NCI-H774 (cell line): ENCODE measurements at regions not wholly inside any gene's neighbourhood (a gene's known extent, or its start where the extent isn't known, plus 50 kb on each side); places are given as distances from the start of the nearest gene placed in this dataset.
"Not testable (repeated sequence)": the region's sequence is repeated elsewhere in the genome, so short reads cannot be mapped to it uniquely, and the experiment has no call there.

ENCODE experiments used
- DNase-seq: peaks from one replicate; lab custom pipeline; 2025; lab: John Stamatoyannopoulos, UW

DNA sequence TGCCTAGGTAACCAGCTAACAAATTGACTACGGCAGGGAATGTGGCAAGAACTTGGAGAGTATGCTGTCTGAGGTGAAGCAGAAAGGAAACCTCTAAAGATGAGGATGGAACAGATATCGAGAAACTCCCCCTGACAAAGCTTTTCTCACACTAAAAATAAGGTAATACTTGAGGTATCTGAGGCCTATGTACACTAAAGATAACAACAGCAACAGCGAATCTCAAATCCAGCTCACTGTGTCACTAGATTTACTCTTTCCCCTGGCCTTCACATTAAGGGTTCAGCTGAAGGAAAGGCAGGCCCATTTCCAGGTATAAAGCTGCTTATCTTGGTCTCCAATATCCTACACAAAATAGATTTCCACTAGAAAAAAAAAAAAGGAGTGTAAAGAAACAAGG lies 518.0 kb downstream of the KCNT2 start:
- no peak for DNase-seq

DNA sequence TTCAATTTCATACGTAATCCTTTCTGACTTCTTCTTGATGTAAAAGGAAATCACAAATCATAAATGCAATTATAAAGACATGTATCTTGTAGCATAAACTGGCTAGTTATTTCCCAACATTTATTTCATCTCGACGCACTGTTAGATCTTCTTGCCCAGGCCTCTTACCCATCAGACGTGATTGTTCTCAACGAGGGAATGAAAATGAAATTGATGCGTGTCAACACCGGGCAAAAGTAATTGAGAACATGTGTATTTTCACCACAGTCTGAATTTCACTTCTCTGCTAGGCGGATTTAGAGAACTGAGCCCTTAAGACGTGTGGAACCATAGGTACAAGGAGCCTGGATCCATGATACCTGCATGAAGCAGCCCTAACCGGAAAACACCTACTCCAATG lies 519.7 kb downstream of the KCNT2 start:
- no peak for DNase-seq

DNA sequence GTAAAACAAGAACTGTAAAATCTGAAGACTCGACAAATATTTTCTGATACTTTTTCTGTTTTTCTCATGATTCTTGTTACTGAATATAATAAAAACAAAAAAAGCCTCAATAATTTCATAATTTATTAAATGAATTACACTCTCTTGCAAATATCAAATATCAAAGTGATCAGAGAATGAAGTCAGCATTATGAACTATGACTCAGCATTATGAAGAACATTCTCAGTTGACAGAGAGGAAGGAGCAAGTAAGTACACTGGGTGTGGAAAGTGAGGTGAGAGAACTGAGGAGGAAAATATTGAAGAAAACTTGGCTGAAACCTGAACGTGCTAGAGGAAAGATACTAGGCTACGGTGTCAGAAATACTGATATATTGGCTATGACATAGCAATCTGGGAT lies 529.5 kb downstream of the KCNT2 start:
- no peak for DNase-seq

DNA sequence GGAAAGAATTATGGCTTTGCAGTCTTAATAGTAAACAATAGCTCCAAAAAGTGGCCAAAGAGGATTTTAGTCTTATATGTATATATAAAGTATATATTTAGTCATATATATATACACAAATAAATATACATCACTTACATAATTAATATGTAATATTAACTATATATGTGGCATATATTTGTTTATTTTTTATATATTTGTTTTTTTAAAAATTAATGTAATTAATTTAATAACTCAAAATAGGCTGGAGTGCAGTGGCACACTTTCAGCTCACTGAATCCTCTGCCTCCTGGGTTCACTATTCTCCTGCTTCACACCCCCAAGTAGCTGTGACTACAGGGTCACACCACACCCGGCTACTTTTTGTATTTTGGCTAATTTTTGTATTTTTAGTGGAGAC lies 532.6 kb downstream of the KCNT2 start:
- no peak for DNase-seq

DNA sequence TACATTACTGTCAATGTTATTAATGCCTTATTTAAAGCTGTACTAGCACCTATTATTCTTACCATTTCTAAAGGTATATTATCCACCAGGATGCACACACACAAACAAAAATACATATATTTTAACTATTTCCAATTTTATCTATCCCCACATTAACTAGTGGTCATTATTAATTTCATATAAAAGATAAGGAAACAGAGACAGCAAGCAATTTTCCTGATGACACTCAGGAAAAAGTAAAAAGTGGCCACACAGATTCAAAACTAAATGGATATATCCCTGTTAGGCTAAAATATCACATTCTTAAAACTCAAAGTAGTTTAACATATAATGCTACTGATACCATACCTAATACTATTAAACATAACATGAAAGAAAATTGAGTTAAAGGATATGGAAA lies 534.1 kb downstream of the KCNT2 start:
- DNase-seq = no peak

DNA sequence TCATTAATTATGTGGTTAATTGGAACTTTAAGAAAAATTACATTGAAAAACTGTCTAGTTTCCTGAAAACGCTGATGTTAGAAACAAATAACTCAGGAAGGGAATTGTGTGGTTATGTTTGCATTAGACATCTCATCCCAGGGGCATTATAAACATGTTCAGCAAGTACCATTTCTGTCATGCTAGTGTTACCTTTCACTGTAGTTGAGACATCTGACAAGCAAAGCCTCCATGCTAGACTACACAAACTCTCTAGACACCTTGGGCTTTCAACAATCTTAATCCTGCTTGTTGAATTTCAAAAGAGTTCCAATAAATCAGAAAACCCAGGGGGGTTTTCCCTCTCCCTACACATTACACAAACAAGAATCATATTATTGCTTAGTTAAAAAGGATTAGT lies 536.8 kb downstream of the KCNT2 start:
- no peak for DNase-seq

DNA sequence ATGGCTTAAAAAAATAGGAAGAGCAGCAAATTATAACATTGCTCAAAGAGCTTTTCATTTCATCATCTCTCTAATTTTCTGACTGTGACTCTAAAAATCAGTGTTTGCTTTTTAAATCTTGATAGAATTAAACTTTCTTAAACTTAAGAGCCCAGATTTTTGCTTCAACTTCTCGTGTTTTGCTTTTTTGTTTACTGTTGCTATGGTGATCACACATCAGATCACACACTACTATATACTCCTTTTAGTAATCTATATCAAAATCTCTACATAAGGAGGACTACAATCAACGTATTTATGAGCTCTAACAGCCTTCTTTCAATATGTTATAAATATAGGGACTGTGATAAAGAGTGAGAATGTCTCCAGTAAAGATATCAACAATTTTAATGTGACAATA lies 537.3 kb downstream of the KCNT2 start:
- no peak for DNase-seq

DNA sequence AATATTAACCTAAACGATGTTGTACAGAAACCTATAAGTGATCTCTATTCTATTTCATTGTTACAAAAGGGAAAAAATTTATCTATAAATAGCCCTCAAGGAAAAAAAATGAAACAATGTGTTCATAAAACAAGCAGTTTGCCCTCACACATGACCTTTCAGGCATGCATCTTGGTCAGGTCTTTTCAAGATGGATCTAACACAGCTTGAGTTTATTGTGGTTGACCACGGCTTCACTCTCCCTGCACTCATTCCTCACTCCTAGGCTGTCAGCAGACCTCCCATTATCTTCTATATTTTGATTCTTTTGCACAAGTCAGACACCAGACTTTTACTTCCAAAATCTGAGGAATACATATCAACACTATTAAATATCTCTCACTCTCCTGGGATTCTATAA lies 544.3 kb downstream of the KCNT2 start:
- no peak for DNase-seq

DNA sequence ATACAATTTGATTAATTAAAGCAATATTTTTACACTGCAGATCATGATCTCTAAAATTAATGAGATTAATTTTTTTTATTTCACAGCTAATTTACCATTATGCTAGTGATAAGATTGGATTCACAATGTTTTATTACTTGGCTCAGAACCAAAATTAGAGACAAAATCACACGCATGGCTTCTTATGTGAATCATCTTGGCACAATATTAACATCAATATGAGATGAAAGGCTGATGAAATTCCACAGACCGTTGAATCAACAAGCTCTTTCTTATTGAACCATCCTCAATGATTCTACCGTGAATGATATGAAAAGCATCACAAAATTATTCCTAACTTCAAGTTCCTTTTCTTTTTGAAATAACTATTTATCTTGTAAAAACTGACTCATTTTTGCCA lies 544.9 kb downstream of the KCNT2 start:
- DNase-seq = no peak

DNA sequence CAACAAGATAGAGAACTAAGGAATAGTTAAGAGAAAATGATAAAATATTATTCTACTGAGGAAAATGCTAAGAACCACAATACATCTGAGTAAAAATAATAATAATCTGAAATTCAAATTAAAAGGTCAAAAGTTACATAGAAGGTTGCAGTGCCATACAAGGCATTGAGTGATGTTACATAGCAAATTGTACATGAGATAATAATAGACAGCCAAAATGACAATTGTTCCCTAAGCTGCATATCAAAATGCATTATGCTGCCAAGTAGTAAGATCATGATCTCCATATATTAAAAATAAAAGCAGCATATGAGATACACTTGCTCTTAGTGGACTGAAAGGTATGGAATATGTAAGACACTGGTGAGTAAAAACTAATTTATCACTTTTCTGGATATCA lies 547.7 kb downstream of the KCNT2 start:
- no peak for DNase-seq

DNA sequence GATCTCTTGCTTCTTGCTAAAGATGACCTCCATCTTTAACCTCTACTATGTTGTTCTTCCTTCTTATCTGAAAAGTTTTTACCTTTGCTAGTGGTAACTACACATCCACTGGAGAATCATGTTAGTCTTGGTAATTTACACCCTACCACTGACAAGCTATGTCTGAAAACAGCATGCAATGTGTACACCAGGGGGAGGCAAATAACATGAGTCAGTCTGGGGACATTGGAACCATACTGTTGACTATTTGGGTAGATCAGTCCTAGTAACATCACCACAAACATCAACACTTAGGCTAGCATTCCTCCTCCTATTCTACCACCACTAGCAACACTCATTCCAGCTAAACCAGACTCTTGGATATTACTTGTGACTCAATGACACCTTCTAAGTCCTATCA lies 549.0 kb downstream of the KCNT2 start:
- DNase-seq = no peak

DNA sequence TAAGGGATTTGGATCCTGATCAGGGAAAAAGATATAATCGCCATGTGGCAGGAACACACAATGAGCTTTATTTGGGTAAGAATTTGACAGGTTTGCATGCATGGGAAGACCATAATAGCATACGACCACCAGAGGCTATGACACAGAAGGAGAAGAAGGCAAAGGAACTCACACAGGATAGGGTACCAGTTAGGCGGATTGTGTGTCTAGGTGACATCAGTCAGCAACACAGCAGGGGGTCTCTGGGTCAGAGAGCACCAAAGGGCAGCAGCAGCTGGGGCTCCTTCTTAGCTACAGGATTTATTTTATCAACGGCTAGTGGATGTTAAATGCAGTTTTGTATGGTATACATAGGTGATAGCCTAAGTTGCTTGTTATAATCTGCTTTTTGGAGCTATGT lies 551.3 kb downstream of the KCNT2 start:
- no peak for DNase-seq

DNA sequence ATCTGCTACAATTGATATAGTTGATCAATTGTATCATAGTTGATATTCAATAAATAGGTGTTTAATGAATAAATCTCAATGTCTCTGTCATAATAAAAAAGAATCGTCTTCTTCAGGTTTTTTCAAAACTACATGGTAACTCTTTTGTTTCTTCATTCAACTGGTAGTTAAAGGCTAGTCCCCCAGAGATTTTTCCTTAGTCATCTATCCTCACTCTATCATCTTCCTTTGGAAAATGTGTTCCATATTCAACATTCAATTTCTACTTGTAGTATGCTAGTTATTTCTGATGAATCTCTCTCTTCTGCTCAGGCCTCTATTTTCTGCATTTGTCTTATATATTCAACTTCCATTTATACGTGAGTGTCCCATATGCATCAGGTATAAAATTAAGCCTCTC lies 558.8 kb downstream of the KCNT2 start:
- no peak for DNase-seq

DNA sequence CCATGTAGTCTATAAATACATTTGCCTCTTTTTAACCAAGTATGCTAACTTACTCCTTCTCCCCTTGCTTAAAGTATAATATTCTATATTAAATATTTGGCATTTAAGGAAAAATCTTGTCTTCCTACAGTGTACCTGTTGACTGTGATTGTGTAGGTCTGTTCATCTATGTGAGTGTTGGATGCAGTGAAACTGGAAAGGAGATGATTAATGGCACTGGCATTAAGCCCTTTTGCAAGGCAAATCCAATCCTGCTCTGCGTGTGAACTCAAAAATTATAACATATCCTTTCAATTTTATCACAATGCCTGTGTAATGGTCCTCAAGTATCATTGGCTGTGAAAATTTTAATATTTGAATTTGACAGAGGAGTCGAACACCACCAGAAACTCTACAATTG lies 565.0 kb downstream of the KCNT2 start:
- no peak for DNase-seq

DNA sequence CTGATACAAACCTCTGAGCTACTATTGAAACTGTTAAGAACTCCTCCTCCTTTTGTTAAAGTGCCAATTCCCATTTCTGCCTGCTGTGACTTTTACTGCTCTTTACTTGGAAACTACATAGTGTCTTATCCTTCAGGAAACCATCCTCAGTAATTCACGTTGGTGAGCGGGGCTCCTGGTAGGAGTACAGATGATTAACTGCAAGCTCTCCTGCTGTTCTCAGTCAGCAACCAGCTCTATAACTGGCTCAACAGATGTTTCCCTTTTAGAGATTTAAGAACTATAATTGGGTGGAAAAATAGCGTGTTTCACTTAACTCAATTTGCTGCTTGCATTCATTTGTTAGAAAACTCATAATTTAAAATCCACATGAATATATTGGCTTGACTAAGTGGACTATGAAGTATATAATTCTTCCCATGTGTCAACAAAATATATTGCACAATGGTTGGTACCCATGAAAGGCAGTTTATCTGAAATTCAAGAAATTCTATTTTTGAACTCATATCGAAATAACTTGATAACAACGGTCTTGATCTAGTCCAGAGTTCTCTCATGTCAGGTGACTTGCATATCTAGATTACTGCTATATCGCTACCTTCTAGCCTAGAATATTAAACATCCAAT lies 574.0 kb downstream of the KCNT2 start:
- no peak for DNase-seq

DNA sequence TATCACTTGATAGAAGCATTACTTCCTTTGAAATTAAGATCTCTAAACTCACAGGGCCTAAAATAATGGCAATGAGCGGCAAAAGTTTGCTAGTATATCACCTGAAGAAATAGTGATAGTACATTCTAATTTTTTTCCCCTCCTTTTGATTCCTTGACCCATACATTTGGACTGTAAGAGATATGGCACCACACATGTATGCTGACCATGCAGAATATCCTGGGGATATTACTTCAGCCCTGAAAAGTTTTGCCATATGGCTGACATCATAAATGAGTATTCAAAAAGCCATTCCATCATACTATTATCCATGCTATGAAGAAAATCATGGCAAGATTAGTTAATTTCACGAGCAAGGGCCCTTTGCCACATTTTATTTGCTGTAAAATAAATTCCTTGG lies 576.9 kb downstream of the KCNT2 start:
- not testable (repeated sequence) for DNase-seq

DNA sequence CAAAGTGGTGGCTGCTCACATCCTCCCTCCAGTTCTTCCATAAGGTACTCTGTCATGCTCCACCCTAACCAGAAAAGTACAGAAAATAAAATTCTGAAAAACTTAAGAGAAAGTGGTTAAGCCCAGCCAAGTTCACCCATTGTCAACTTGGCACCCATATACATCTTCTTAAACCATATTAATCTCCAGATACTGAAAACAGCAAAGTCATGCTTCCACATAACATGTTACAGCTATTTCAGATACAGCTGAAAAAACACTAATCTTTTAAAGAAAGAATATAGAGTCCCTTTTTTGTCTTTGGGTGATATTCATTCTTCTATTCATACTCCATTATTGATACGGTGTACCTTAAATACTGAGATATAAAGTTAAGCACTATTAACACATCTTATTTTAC lies 577.8 kb downstream of the KCNT2 start:
- no peak for DNase-seq

DNA sequence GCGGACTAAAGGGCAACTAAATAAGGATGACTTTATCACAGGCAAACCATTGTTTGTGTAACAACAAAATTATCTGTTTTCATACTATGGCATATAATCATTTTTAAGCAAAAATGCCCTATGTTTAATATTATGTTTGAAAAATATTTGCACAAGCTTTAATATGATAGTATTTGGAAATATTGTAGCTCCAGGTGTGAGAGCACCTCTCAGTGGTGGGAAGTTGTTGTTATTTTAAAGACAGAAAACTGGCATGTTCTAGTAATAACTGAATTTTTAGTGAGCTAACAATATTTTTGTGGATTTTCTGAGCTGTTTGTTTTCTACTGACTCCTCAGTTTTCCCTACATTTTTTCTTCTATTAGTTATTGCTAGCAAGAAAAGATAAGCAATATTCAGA lies 578.8 kb downstream of the KCNT2 start:
- DNase-seq = no peak

DNA sequence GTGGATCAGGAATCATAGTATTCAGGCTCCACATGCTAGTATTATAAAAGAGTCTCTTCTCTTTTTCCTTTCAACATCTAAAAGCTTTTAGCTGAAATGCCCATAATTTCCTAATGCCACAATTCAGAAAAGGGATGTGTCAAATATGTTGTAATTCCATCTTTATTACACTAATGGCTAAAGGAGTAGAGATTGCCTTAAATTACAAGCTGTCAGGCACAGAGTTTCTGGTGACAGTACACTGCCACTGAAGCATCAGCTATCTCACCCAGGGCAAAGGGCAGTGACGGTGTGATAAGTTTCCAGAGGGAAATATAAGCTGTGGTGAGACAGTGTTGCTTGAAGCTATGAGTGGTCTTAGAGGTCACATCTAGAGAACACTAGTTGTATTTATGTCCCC lies 581.1 kb downstream of the KCNT2 start:
- DNase-seq = no peak

DNA sequence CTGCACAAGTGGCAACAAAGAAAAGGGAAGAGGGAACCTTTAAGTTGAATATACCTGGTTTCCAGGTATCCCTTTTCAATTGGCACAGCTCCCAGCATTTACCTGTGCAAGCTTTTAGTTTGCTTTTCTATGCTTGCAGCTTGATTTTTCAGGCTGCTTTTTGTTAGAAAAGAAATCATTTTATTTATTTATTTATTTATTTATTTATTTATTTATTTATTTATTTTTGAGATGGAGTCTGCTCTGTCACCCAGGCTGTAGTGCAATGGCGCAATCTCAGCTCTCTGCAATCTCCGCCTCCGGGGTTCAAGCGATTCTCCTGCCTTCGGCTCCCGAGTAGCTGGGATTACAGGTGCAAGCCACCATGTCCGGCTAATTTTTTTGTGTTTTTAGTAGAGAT lies 587.1 kb downstream of the KCNT2 start:
- not testable (repeated sequence) for DNase-seq

DNA sequence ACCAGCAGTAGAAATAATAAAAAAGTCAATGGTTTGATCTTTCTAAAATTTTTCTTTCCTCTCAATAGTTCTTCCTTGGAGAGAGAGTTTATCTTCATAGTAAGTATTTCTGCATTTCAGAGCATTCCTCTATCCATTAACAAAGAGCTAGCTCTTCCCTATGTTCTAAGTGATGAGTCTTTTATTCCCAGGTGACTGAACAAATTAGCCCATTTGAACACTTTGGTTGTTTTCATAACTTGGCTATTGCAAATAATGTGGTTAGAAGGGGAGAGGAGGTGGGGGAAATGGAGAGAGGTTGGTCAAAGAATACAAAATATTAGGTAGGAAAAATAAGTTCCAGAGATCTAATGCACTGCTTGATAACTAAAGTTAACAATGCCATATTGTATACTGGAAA lies 598.9 kb downstream of the KCNT2 start:
- no peak for DNase-seq

DNA sequence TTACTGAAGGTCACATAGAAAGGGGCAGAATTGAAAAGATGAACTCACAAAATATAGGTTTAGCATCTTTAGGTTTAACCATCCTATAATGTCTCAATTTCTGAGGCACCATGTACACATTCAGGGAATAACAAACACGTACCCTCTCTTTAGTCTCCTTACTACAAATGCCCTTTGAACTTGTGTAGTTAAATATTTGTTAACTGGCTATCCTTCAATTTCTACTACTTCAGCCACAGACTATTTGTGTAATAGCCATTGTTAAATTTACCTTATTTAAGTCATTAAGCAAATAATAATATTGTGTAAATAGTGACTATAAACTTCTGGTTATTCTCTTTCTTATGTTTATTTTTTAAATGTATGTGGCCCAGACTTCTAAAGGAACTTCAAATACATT lies 600.5 kb downstream of the KCNT2 start:
- no peak for DNase-seq

DNA sequence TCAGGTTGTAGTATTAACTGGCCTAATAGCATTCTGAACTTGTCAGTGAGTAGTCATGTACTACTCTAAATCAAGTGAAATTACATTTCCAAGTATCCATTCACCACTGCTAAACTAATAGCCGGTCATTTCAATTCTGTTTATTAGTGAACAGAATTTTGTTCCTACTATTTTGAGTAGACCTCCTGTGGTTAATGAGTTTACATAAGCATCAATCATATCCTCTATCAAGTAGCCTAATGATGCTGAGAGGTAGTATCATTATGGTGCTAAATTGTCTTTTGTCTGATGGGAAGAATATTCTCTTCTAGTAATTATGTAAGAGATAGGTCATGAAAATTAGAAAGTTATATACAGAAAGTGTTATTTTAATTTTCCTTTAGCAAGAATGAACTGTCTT lies 602.8 kb downstream of the KCNT2 start:
- no peak for DNase-seq

DNA sequence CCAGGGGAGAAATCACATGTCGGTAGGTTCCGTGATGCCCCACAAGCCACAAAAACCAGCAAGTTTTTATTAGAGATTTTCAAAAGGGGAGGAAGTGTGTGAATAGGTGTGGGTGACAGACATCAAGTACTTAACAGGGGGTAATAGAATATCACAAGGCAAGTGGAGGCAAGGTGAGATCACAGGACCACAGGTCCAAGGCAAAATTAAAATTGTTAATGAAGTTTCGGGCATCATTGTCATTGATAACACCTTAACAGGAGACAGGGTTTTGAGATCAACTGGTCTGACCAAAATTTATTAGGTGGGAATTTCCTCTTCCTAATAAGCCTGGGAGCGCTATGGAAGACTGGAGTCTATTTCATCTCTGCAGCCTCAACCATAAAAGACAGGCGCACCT lies 603.9 kb downstream of the KCNT2 start:
- not testable (repeated sequence) for DNase-seq

DNA sequence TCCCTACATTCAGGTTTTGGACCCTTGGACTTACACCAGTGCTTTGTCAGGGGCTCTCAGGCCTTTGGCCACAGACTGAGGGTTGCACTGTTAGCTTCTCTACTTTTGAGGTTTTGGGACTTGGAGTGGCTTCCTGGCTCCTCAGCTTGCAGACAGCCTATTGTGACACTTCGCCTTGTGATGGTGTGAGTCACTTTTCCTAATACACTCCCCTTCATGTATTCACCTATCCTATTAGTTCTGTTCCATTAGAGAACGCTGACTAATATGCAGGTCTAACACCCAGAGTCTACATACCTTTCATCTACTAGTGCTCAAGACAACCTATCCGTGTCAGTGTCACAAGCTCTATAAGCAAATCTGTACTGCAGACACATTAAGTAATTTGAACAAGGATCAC lies 605.3 kb downstream of the KCNT2 start:
- DNase-seq = no peak
